Vagina (tissue), 2 donors: ENCODE measurements at regions not wholly inside any gene's neighbourhood (a gene's known extent, or its start where the extent isn't known, plus 50 kb on each side); places are given as distances from the start of the nearest gene placed in this dataset.

Source experiments
- POLR2AphosphoS5 ChIP-seq, 2 donors: sonication (generic); formaldehyde crosslinking; IDR thresholded peaks; one replicate each; pipeline ENCODE4 v1.9.0; 2017; ENCODE audit warnings: antibody characterized with exemption in 2 of 2, mild to moderate bottlenecking in 2 of 2, low read depth in 1 of 2; ENCODE audit not compliant: insufficient read depth in 1 of 2
- TF ChIP-seq, protein P1 (sequence below), 3 experiments: fragments of 450-650 bp in 2 of 3; fragments of 200-600 bp in 1 of 3; sonication (generic) in 1 of 3; IDR thresholded peaks; one replicate each; pipeline ENCODE4 v1.5.1; 2017 to 2019; ENCODE audit warnings: antibody characterized with exemption in 3 of 3, mild to moderate bottlenecking in 2 of 3, moderate library complexity in 2 of 3

DNA sequence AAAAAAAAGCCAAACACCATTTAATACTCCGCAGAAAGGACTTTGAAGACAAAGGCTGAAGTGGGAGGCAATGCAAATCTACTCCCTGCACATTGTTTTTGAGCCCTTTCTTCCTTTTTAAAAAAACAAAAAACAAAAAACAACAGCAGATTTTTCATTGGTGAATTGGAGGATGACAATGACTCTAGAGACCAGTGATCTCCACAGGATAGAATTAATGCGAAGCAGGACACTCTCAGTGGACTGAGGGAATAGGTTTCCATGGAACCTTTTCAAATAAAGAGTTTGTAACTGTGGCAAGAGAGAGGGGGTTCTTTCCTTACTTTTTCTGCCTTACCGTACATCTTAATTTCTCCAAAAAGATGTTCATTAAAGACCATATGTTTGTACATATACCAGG is 371.0 kb downstream of the MEIS1 start:
- TF ChIP-seq, protein P1, sequence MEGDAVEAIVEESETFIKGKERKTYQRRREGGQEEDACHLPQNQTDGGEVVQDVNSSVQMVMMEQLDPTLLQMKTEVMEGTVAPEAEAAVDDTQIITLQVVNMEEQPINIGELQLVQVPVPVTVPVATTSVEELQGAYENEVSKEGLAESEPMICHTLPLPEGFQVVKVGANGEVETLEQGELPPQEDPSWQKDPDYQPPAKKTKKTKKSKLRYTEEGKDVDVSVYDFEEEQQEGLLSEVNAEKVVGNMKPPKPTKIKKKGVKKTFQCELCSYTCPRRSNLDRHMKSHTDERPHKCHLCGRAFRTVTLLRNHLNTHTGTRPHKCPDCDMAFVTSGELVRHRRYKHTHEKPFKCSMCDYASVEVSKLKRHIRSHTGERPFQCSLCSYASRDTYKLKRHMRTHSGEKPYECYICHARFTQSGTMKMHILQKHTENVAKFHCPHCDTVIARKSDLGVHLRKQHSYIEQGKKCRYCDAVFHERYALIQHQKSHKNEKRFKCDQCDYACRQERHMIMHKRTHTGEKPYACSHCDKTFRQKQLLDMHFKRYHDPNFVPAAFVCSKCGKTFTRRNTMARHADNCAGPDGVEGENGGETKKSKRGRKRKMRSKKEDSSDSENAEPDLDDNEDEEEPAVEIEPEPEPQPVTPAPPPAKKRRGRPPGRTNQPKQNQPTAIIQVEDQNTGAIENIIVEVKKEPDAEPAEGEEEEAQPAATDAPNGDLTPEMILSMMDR (IDR thresholded peaks at IDR 0.05): no peak
- TF ChIP-seq POLR2AphosphoS5 (IDR thresholded peaks at IDR 0.05; ENCODE audit: insufficient read depth in 1 of 2, low read depth in 1 of 2): no peak
